Caco-2 (cell line): ENCODE measurements at regions not wholly inside any gene's neighbourhood (a gene's known extent, or its start where the extent isn't known, plus 50 kb on each side); places are given as distances from the start of the nearest gene placed in this dataset.

Source experiments
- BruUV-seq: library from RNA; stranded (reverse); fragments of 400-500 nt; replicated peaks from 2 replicates; lab custom pipeline; 2021; lab: Mats Ljungman, UMichigan
- CTCF ChIA-PET: fragments of 300-600 bp; sonication (Branson Sonifier 250); formaldehyde crosslinking; loops from one replicate; lab custom pipeline; 2022; ENCODE audit warnings: antibody characterized with exemption; lab: Charles Lee
- POLR2A ChIA-PET: fragments of 300-600 bp; sonication (Branson Sonifier 250); formaldehyde crosslinking; loops from one replicate; lab custom pipeline; 2022; ENCODE audit warnings: antibody characterized with exemption; lab: Charles Lee
- DNase-seq, 2 experiments: peaks; one replicate each; pipeline versions ENCODE4 v3.0.0 to v3.0.0-alpha.2; 2020 to 2022
- H3K27me3 ChIP-seq: replicated peaks from 2 replicates; pipeline ENCODE4 v1.6.0; 2011; ENCODE audit warnings: low read length; ENCODE audit not compliant: control insufficient read depth, insufficient read depth
- H3K36me3 ChIP-seq: 2 replicates; pipeline ENCODE4 v1.5.1; 2011; ENCODE audit warnings: low read length; ENCODE audit not compliant: control insufficient read depth, insufficient read depth
- H3K4me1 ChIP-seq: fragments of 250-450 bp; sonication (Bioruptor Pico); 2 replicates; pipeline ENCODE4 v1.5.1; 2020; ENCODE audit warnings: mild to moderate bottlenecking
- H3K4me3 ChIP-seq: 2 replicates; pipeline ENCODE4 v1.5.1; 2011; ENCODE audit warnings: low read depth, mild to moderate bottlenecking, control low read depth, low read length
- H3K9me3 ChIP-seq: fragments of 250-450 bp; sonication (Bioruptor Pico); 2 replicates; pipeline ENCODE4 v1.5.1; 2020; ENCODE audit warnings: mild to moderate bottlenecking, moderate library complexity
- H3K27ac Mint-ChIP-seq: one replicate; pipeline ENCODE4 v1.8.0; 2022; ENCODE audit warnings: mixed read lengths; ENCODE audit not compliant: unreplicated experiment
- H3K27me3 Mint-ChIP-seq: one replicate; pipeline ENCODE4 v1.8.0; 2022; ENCODE audit warnings: mixed read lengths; ENCODE audit not compliant: insufficient read depth, unreplicated experiment
- H3K36me3 Mint-ChIP-seq: one replicate; pipeline ENCODE4 v1.8.0; 2022; ENCODE audit warnings: mild to moderate bottlenecking, mixed read lengths; ENCODE audit not compliant: insufficient read depth, unreplicated experiment
- H3K4me1 Mint-ChIP-seq: one replicate; pipeline ENCODE4 v1.8.0; 2022; ENCODE audit warnings: low read depth, mixed read lengths; ENCODE audit not compliant: unreplicated experiment
- H3K4me3 Mint-ChIP-seq: one replicate; pipeline ENCODE4 v1.8.0; 2022; ENCODE audit warnings: mild to moderate bottlenecking, moderate library complexity, mixed read lengths; ENCODE audit not compliant: unreplicated experiment
- H3K9me3 Mint-ChIP-seq: one replicate; pipeline ENCODE4 v1.8.0; 2022; ENCODE audit warnings: mixed read lengths; ENCODE audit not compliant: unreplicated experiment
- CTCF ChIP-seq, 2 experiments: fragments of 200-600 bp in 1 of 2; IDR thresholded peaks; 1 replicate in 1 of 2; 2 replicates in 1 of 2; pipeline versions ENCODE4 v1.5.1 to v1.8.0; 2011 to 2022; ENCODE audit warnings: antibody characterized with exemption in 1 of 2, control low read depth in 1 of 2, inconsistent platforms in 1 of 2, low read depth in 1 of 2, low read length in 1 of 2, mild to moderate bottlenecking in 1 of 2, moderate library complexity in 1 of 2; ENCODE audit not compliant: insufficient read depth in 1 of 2, severe bottlenecking in 1 of 2, unreplicated experiment in 1 of 2
- intact Hi-C: fragments of 100-400 bp; cut with micrococcal nuclease; formaldehyde crosslinking; loops from one replicate; pipeline ENCODE4 v1.10.0; 2022; ENCODE audit not compliant: unreplicated experiment

- Histone ChIP-seq H3K36me3 (no peaks in the 10 kb centered on the region), H3K27me3 (no peaks in the 10 kb centered on the region), H3K4me1 (no peaks in the 10 kb centered on the region), H3K4me3 (no peak overlapping the region), H3K9me3 (no peaks in the 10 kb centered on the region)
- Mint-ChIP-seq H3K4me1 (no peaks in the 10 kb centered on the region), H3K9me3 (no peaks in the 10 kb centered on the region), H3K27ac (no peak overlapping the region), H3K27me3 (peaks cover 12% of the 10 kb centered on the region), H3K36me3 (no peaks in the 10 kb centered on the region), H3K4me3 (no peak overlapping the region)
- ChIA-PET CTCF (no interaction called here), POLR2A (no interaction called here)
- no TSS peak for BruUV-seq
- intact Hi-C loops = no loop called here
- no peak for TF ChIP-seq CTCF (IDR thresholded peaks at IDR 0.05; ENCODE audit: insufficient read depth in 1 of 2, low read depth in 1 of 2, low read length in 1 of 2, severe bottlenecking in 1 of 2, unreplicated experiment in 1 of 2)
- no peak for DNase-seq
Observed at GRCh38 chr1:63107066-63107465, 215.3 kb upstream of the FOXD3 start.

DNA sequence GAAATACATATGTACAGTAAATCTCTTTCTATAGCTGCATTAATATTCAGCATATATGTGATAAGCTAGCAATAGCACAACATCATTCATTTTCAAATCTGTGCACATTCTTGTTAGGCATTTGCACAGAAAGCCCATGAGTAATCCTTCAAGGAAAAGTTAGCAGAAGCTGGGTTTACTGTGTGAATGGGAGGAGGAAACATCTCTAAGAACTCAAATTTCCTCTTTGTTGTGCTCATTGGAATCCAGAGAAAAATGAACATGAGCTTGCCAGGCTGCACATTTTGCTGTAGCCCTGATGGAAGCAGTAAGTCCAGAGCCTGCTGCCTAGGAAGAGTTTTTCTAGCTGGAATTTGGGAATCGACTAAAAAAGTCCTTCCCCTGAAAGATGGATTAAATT is 214.2 kb upstream of the FOXD3 start:
- ChIA-PET POLR2A (no interaction called here), CTCF (no interaction called here)
- no peak overlapping the region for H3K27ac Mint-ChIP-seq
- H3K27me3 Mint-ChIP-seq = peaks cover 17% of the 10 kb centered on the region
- Histone ChIP-seq H3K4me3 (no peak overlapping the region), H3K4me1 (no peaks in the 10 kb centered on the region), H3K27me3 (no peaks in the 10 kb centered on the region), H3K36me3 (no peaks in the 10 kb centered on the region), H3K9me3 (no peaks in the 10 kb centered on the region)
- no peaks in the 10 kb centered on the region for H3K9me3 Mint-ChIP-seq
- no peak overlapping the region for H3K4me3 Mint-ChIP-seq
- DNase-seq = no peak
- TF ChIP-seq CTCF (IDR thresholded peaks at IDR 0.05; ENCODE audit: insufficient read depth in 1 of 2, low read depth in 1 of 2, low read length in 1 of 2, severe bottlenecking in 1 of 2, unreplicated experiment in 1 of 2) = no peak
- no peaks in the 10 kb centered on the region for H3K4me1 Mint-ChIP-seq
- no peaks in the 10 kb centered on the region for H3K36me3 Mint-ChIP-seq
- no TSS peak for BruUV-seq
- intact Hi-C loops = no loop called here

- ChIA-PET POLR2A (no interaction called here), CTCF (no interaction called here)
- intact Hi-C loops = no loop called here
- no peaks in the 10 kb centered on the region for H3K4me1 Mint-ChIP-seq
- DNase-seq = no peak
- Histone ChIP-seq H3K4me3 (no peak overlapping the region), H3K36me3 (no peaks in the 10 kb centered on the region), H3K4me1 (no peaks in the 10 kb centered on the region), H3K9me3 (no peaks in the 10 kb centered on the region), H3K27me3 (no peaks in the 10 kb centered on the region)
- no peak overlapping the region for H3K4me3 Mint-ChIP-seq
- BruUV-seq = no TSS peak
- H3K27me3 Mint-ChIP-seq = peaks cover 14% of the 10 kb centered on the region
- no peak for TF ChIP-seq CTCF (IDR thresholded peaks at IDR 0.05; ENCODE audit: insufficient read depth in 1 of 2, low read depth in 1 of 2, low read length in 1 of 2, severe bottlenecking in 1 of 2, unreplicated experiment in 1 of 2)
- no peaks in the 10 kb centered on the region for H3K36me3 Mint-ChIP-seq
- no peak overlapping the region for H3K27ac Mint-ChIP-seq
- H3K9me3 Mint-ChIP-seq = no peaks in the 10 kb centered on the region
Observed at GRCh38 chr1:63112155-63112900, 210.0 kb upstream of the FOXD3 start.
